ENCODE measurements at regions not wholly inside any gene's neighbourhood (a gene's known extent, or its start where the extent isn't known, plus 50 kb on each side); places are given as distances from the start of the nearest gene placed in this dataset.

DNA sequence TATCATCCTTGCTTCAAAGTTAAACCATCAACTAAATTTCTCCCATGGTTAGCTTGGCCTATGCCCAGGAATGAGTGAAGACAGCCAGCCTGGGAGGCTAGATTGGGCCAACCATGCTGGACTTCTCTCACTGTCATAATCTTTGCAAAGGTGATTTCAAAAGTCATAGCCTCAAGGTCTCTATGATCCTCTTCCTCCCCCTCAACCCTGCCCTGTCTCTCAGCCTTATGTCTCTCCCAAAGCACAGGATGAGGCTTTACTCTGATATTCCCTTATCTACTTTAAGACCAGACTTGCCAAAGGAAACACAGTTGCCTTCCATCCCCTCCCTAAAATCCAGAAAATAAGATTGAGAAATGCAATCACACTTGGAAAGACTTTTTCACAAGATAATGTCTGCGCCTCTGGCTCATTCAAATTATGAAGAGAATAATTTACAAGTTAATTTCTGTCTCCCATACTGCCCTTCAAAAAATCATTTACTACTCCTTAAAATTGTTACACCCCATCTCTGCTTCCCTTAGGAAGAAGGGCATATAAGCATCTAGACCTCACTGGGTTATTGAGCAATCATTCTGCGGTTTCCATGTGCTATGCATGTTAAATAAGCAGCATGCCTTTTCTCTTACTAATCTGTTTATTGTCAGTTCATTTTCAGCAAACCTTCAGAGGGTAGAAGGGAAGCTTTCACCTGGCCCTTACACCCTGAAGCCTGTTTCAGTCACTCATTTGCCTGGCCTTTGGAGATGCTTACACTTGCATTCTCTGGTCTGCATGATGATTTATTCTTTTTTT, 113.8 kb upstream of the ANKRD55 start:
- ATAC-seq (no peak), DNase-seq (no peak)
- Histone ChIP-seq H3K27ac (no peak overlapping the region), H3K4me3 (no peak overlapping the region), H3K36me3 (no peaks in the 10 kb centered on the region), H3K9me3 (no peaks in the 10 kb centered on the region), H3K27me3 (no peaks in the 10 kb centered on the region), H3K4me1 (peaks cover 0 to 36% (median 24%) of the 10 kb centered on the region in 9 donors)
- WGBS, 2 donors = 79 to 93% methylated on average over 2 of the region's 2 CpGs
- intact Hi-C loops (cut with DNase I) = no loop called here
- TF ChIP-seq, protein P1, sequence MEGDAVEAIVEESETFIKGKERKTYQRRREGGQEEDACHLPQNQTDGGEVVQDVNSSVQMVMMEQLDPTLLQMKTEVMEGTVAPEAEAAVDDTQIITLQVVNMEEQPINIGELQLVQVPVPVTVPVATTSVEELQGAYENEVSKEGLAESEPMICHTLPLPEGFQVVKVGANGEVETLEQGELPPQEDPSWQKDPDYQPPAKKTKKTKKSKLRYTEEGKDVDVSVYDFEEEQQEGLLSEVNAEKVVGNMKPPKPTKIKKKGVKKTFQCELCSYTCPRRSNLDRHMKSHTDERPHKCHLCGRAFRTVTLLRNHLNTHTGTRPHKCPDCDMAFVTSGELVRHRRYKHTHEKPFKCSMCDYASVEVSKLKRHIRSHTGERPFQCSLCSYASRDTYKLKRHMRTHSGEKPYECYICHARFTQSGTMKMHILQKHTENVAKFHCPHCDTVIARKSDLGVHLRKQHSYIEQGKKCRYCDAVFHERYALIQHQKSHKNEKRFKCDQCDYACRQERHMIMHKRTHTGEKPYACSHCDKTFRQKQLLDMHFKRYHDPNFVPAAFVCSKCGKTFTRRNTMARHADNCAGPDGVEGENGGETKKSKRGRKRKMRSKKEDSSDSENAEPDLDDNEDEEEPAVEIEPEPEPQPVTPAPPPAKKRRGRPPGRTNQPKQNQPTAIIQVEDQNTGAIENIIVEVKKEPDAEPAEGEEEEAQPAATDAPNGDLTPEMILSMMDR (IDR thresholded peaks at IDR 0.05) = no peak

DNA sequence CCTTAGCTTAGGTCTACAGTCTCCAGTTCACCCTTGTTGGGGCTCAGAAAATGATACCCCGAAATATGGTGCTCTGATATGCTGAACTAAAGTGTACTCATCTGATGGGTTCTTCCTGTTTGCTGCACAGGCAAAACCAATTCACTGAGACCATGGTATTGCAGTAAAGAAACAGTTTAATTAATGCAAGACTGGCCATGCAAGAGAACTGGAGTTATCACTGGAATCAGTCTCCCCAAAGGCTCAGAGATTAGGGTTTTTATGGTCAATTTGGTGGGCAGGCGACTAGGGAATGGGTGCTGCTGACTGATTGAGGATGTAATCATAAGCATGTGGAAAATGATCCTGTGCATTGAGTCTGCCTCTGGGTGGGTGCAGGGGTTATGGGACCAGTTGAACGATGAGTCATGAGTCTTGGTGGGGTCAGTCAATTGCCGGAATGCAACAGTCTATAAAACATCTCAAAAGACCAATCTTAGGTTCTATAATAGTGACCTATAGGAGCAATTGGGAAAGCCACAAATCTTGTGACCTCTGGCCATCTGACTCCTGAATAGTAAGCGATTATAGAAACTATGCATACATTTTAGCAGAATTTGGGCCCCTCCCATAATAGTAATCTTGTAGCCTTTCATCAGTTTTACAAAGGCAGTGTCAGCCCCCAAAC, 113.0 kb upstream of the ANKRD55 start:
- Histone ChIP-seq H3K4me1 (peaks cover 0 to 33% (median 18%) of the 10 kb centered on the region in 9 donors), H3K36me3 (no peaks in the 10 kb centered on the region), H3K4me3 (no peak overlapping the region), H3K27me3 (no peaks in the 10 kb centered on the region), H3K27ac (no peak overlapping the region), H3K9me3 (no peaks in the 10 kb centered on the region)
- DNase-seq (no peak), ATAC-seq (no peak)
- WGBS, 2 donors = 91 to 93% methylated on average over 5 of the region's 5 CpGs
- TF ChIP-seq, protein P1 (IDR thresholded peaks at IDR 0.05) = no peak
- intact Hi-C loops (cut with DNase I) = no loop called here

DNA sequence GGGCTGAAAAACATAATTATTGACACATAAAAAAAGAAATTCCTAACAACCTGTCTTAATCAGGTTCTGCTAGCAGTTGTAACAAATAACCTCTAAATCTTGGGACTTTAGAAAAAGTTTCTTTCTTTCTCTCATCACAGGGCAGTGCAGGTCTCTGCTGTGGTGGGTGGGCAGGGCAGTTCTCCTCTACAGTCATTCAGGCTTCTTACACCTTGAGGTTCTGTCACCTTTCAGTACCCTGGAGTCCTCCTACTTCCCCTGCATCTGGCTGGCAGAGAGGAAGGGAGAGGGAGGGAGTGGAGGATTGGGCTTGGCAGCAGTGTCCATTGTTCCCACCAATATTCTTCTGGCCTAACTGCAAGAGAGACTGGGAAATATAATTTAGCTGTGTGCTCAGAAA, 112.2 kb upstream of the ANKRD55 start:
- TF ChIP-seq, protein P1 (IDR thresholded peaks at IDR 0.05) = no peak
- intact Hi-C loops (cut with DNase I) = no loop called here
- Histone ChIP-seq H3K4me3 (no peak overlapping the region), H3K27ac (no peak overlapping the region), H3K4me1 (peaks cover 0 to 24% (median 10%) of the 10 kb centered on the region in 9 donors), H3K9me3 (no peaks in the 10 kb centered on the region), H3K36me3 (no peaks in the 10 kb centered on the region), H3K27me3 (no peaks in the 10 kb centered on the region)
- DNase-seq (no peak), ATAC-seq (no peak)

DNA sequence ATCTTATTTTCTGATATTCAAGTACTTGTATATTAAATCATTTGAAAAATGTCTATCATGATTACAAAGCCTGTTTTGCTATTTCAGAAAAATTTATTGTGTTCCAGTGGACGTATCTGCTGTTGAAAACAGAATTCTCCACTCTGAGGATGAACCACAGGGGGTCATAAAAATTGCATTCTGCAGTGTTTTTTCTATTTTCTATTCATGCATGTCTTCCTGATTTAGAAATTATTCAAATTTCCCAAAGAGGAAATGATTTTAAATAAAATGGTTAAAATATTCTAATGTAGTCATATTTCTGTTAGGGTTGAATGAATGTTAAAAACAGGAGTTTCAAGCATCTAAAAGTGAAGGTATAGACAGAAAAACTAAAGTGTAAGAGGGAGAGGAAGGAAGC, 111.5 kb upstream of the ANKRD55 start:
- intact Hi-C loops (cut with DNase I) = no loop called here
- Histone ChIP-seq H3K36me3 (no peaks in the 10 kb centered on the region), H3K4me3 (no peak overlapping the region), H3K27me3 (no peaks in the 10 kb centered on the region), H3K27ac (no peak overlapping the region), H3K9me3 (peaks cover 0 to 4% (median 0%) of the 10 kb centered on the region in 11 donors), H3K4me1 (peaks cover 0 to 17% (median 2%) of the 10 kb centered on the region in 9 donors)
- 94% methylated on average over 1 of the region's 1 CpG for WGBS, 2 donors
- DNase-seq (no peak), ATAC-seq (no peak)
- TF ChIP-seq, protein P1 (IDR thresholded peaks at IDR 0.05) = no peak

Data from heart right ventricle (tissue), 16 donors.